Neural cell (in vitro differentiated cells): ENCODE measurements at regions not wholly inside any gene's neighbourhood (a gene's known extent, or its start where the extent isn't known, plus 50 kb on each side); places are given as distances from the start of the nearest gene placed in this dataset.

Experiments
- H2AFZ ChIP-seq: fragments of 200-600, 300-800 bp; sonication (generic), shearing (Covaris generic); 2 replicates; pipeline ENCODE4 v1.6.0; 2014; ENCODE audit warnings: low read depth, mild to moderate bottlenecking, antibody characterized with exemption, low read length, moderate library complexity
- H3F3A ChIP-seq: fragments of 200-600 bp; shearing (Covaris generic); 2 replicates; pipeline ENCODE4 v1.6.1; 2016; ENCODE audit warnings: mild to moderate bottlenecking, moderate library complexity, mixed read lengths, antibody characterized with exemption, low read length; ENCODE audit not compliant: insufficient read depth, poor library complexity, severe bottlenecking
- H3K27ac ChIP-seq: fragments of 200-600, 300-800 bp; sonication (generic), shearing (Covaris generic); 2 replicates; pipeline ENCODE4 v1.5.1; 2014; ENCODE audit warnings: mild to moderate bottlenecking, low read length, moderate library complexity
- H3K27me3 ChIP-seq: fragments of 300-800, 200-600 bp; sonication (generic), shearing (Covaris generic); 2 replicates; pipeline ENCODE4 v1.6.0; 2014; ENCODE audit warnings: mild to moderate bottlenecking, low read depth, low read length, moderate library complexity; ENCODE audit not compliant: insufficient read depth
- H3K36me3 ChIP-seq: fragments of 300-800, 200-600 bp; sonication (generic), shearing (Covaris generic); 2 replicates; pipeline ENCODE4 v1.5.1; 2014; ENCODE audit warnings: mild to moderate bottlenecking, antibody characterized with exemption, low read length, moderate library complexity; ENCODE audit not compliant: insufficient read depth
- H3K4me2 ChIP-seq: fragments of 300-800, 200-600 bp; sonication (generic), shearing (Covaris generic); 2 replicates; pipeline ENCODE4 v1.6.0; 2014; ENCODE audit warnings: mild to moderate bottlenecking, low read length
- H3K4me3 ChIP-seq: fragments of 300-800, 200-600 bp; sonication (generic), shearing (Covaris generic); 2 replicates; pipeline ENCODE4 v1.5.1; 2014; ENCODE audit warnings: mild to moderate bottlenecking, low read length, moderate library complexity
- H3K79me2 ChIP-seq: fragments of 200-600 bp; shearing (Covaris generic); replicated peaks from 2 replicates; pipeline ENCODE4 v1.6.0; 2014; ENCODE audit warnings: mild to moderate bottlenecking, low read length, moderate library complexity; ENCODE audit not compliant: insufficient read depth
- H3K9ac ChIP-seq: fragments of 300-800, 200-600 bp; sonication (generic), shearing (Covaris generic); 2 replicates; pipeline ENCODE4 v1.6.1; 2016; ENCODE audit warnings: mild to moderate bottlenecking, low read length, mixed read lengths
- H3K9me2 ChIP-seq: fragments of 200-600 bp; shearing (Covaris generic); 2 replicates; pipeline ENCODE4 v1.6.1; 2016; ENCODE audit warnings: mild to moderate bottlenecking, low read length, mixed read lengths; ENCODE audit not compliant: insufficient read depth
- H3K9me3 ChIP-seq: fragments of 200-600, 300-800 bp; sonication (generic), shearing (Covaris generic); 2 replicates; pipeline ENCODE4 v1.6.1; 2016; ENCODE audit warnings: mild to moderate bottlenecking, mixed run types, low read length, moderate library complexity, mixed read lengths
- H4K20me1 ChIP-seq: fragments of 200-600 bp; shearing (Covaris generic); 2 replicates; pipeline ENCODE4 v1.6.1; 2016; ENCODE audit warnings: mild to moderate bottlenecking, mixed run types; ENCODE audit not compliant: insufficient read depth
- CTCF ChIP-seq: fragments of 450-650 bp; IDR thresholded peaks from 2 replicates; pipeline ENCODE4 v1.5.1; 2014; ENCODE audit warnings: antibody characterized with exemption, mild to moderate bottlenecking, moderate library complexity; ENCODE audit not compliant: poor library complexity, severe bottlenecking
- EP300 ChIP-seq: fragments of 450-650 bp; conservative IDR thresholded peaks from 2 replicates; pipeline ENCODE4 v1.6.1; 2014; ENCODE audit warnings: antibody characterized with exemption, mild to moderate bottlenecking, moderate library complexity; ENCODE audit not compliant: poor library complexity, severe bottlenecking
- EZH2 ChIP-seq: fragments of 200-600, 300-800 bp; shearing (Covaris generic), sonication (generic); IDR thresholded peaks from 2 replicates; pipeline ENCODE4 v1.6.1; 2014; ENCODE audit warnings: antibody characterized with exemption, low read length, borderline replicate concordance, mild to moderate bottlenecking; ENCODE audit not compliant: insufficient read depth, poor library complexity, severe bottlenecking
- MXI1 ChIP-seq: fragments of 450-650 bp; conservative IDR thresholded peaks from 2 replicates; pipeline ENCODE4 v1.6.1; 2014; ENCODE audit warnings: antibody characterized with exemption, mild to moderate bottlenecking; ENCODE audit not compliant: poor library complexity, severe bottlenecking
- POLR2AphosphoS5 ChIP-seq: IDR thresholded peaks from 2 replicates; pipeline ENCODE4 v1.6.1; 2012
- RAD21 ChIP-seq: fragments of 450-650 bp; conservative IDR thresholded peaks from 2 replicates; pipeline ENCODE4 v1.6.1; 2014; ENCODE audit warnings: antibody characterized with exemption, mild to moderate bottlenecking, moderate library complexity
- REST ChIP-seq: IDR thresholded peaks from 2 replicates; pipeline ENCODE4 v1.6.1; 2012; ENCODE audit warnings: borderline replicate concordance
- SMC3 ChIP-seq: fragments of 450-650 bp; conservative IDR thresholded peaks from 2 replicates; pipeline ENCODE4 v1.6.1; 2014; ENCODE audit warnings: antibody characterized with exemption, mild to moderate bottlenecking, moderate library complexity; ENCODE audit not compliant: poor library complexity
- TAF1 ChIP-seq: IDR thresholded peaks from 2 replicates; pipeline ENCODE4 v1.6.1; 2012; ENCODE audit warnings: low read depth

GRCh38 chr7:149620961-149621360 lies 123.4 kb upstream of the ZNF746 start:
- TF ChIP-seq CTCF (no peak), RAD21 (no peak), EZH2 (no peak), POLR2AphosphoS5 (no peak), SMC3 (no peak), EP300 (no peak), MXI1 (no peak), TAF1 (no peak), REST (no peak)
- no peaks in the 10 kb centered on the region for H3K36me3 ChIP-seq

GRCh38 chr7:149616898-149617297 lies 119.3 kb upstream of the ZNF746 start:
- no peak for TF ChIP-seq POLR2AphosphoS5
- no peak for TF ChIP-seq EP300
- no peak for TF ChIP-seq MXI1
- no peak for TF ChIP-seq RAD21
- TF ChIP-seq SMC3, result no peak
- no peak for TF ChIP-seq CTCF
- TF ChIP-seq REST, result no peak
- TF ChIP-seq EZH2, result no peak
- no peak for TF ChIP-seq TAF1
- no peaks in the 10 kb centered on the region for H3K9me2 ChIP-seq
- no peak overlapping the region for H3K4me3 ChIP-seq
- H3K9ac ChIP-seq, result no peak overlapping the region
- no peaks in the 10 kb centered on the region for H3K9me3 ChIP-seq
- H3K4me2 ChIP-seq, result no peak overlapping the region
- no peaks in the 10 kb centered on the region for H3K36me3 ChIP-seq
- no peaks in the 10 kb centered on the region for H3F3A ChIP-seq
- H4K20me1 ChIP-seq, result no peaks in the 10 kb centered on the region
- H3K79me2 ChIP-seq, result peaks cover under 1% of the 10 kb centered on the region
- no peak overlapping the region for H3K27ac ChIP-seq
- H2AFZ ChIP-seq, result no peak overlapping the region
- H3K27me3 ChIP-seq, result no peaks in the 10 kb centered on the region

More at GRCh38 chr7:149620961-149621360, 123.4 kb upstream of the ZNF746 start:
- no peaks in the 10 kb centered on the region for H3F3A ChIP-seq
- H3K79me2 ChIP-seq, result peaks cover 21% of the 10 kb centered on the region
- H4K20me1 ChIP-seq, result no peaks in the 10 kb centered on the region
- H3K9me2 ChIP-seq, result no peaks in the 10 kb centered on the region
- H3K9me3 ChIP-seq, result no peaks in the 10 kb centered on the region
- H3K9ac ChIP-seq, result no peak overlapping the region
- no peak overlapping the region for H3K4me3 ChIP-seq
- H3K27me3 ChIP-seq, result no peaks in the 10 kb centered on the region
- H3K27ac ChIP-seq, result no peak overlapping the region
- H3K4me2 ChIP-seq, result no peak overlapping the region
- H2AFZ ChIP-seq, result no peak overlapping the region
